Progenitor cell of endocrine pancreas (in vitro differentiated cells): ENCODE measurements at regions not wholly inside any gene's neighbourhood (a gene's known extent, or its start where the extent isn't known, plus 50 kb on each side); places are given as distances from the start of the nearest gene placed in this dataset.

Experiments used
- DNase-seq: peaks from one replicate; pipeline ENCODE4 v3.0.0; 2021; ENCODE audit warnings: low spot score; ENCODE audit not compliant: unreplicated experiment
- H3K27ac Mint-ChIP-seq: 2 replicates; pipeline ENCODE4 v1.8.0; 2021; ENCODE audit warnings: mild to moderate bottlenecking, moderate library complexity, mixed read lengths
- H3K27me3 Mint-ChIP-seq: 2 replicates; pipeline ENCODE4 v1.8.0; 2021; ENCODE audit warnings: mixed read lengths
- H3K36me3 Mint-ChIP-seq: 2 replicates; pipeline ENCODE4 v1.8.0; 2022; ENCODE audit warnings: mixed read lengths; ENCODE audit not compliant: insufficient read depth
- H3K4me1 Mint-ChIP-seq: 2 replicates; pipeline ENCODE4 v1.8.0; 2021; ENCODE audit warnings: low read depth, mixed read lengths
- H3K4me3 Mint-ChIP-seq: 2 replicates; pipeline ENCODE4 v1.8.0; 2021; ENCODE audit warnings: low read depth, mild to moderate bottlenecking, moderate library complexity, mixed read lengths
- H3K9me3 Mint-ChIP-seq: 2 replicates; pipeline ENCODE4 v1.8.0; 2021; ENCODE audit warnings: low read depth, mixed read lengths
- CTCF ChIP-seq: fragments of 200-600 bp; sonication (generic); IDR thresholded peaks from one replicate; pipeline ENCODE4 v1.5.0; 2021; ENCODE audit warnings: antibody characterized with exemption, mild to moderate bottlenecking; ENCODE audit not compliant: unreplicated experiment

DNA sequence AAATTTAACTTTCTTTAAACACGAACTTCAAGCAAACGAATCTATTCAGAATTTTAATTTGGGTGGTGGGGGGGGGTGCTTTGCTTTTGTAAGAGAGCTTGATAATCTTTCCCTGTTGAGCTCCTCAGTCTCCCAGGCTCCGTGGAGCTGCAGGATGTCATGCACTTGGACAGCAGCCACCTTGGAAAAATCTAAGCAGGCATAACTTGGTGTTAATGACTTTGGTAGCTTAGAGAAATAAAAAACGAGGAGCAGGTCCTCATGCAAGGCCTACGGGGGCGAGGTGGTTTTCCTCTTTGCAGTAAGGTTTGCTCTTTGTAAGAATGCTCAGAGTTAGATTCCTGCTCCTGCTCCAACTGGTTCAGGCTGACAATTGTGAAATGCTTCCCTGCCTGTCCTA lies 102.3 kb downstream of the EDN1 start:
- Mint-ChIP-seq H3K9me3 (peaks cover 4% of the 10 kb centered on the region), H3K4me3 (no peak overlapping the region), H3K4me1 (peaks cover 22% of the 10 kb centered on the region), H3K36me3 (no peaks in the 10 kb centered on the region), H3K27me3 (peaks cover 4% of the 10 kb centered on the region), H3K27ac (no peak overlapping the region)
- TF ChIP-seq CTCF = no peak
- DNase-seq = no peak

GRCh38 chr6:12393100-12393499 lies 102.9 kb downstream of the EDN1 start:
- Mint-ChIP-seq H3K27me3 (peaks cover 4% of the 10 kb centered on the region), H3K4me1 (peaks cover 22% of the 10 kb centered on the region), H3K4me3 (no peak overlapping the region)

GRCh38 chr6:12394170-12394569 lies 104.0 kb downstream of the EDN1 start:
- Mint-ChIP-seq H3K36me3 (no peaks in the 10 kb centered on the region), H3K27ac (peak overlapping the region; percentile 45), H3K4me1 (peaks cover 22% of the 10 kb centered on the region), H3K27me3 (peaks cover 4% of the 10 kb centered on the region), H3K9me3 (peaks cover 6% of the 10 kb centered on the region), H3K4me3 (no peak overlapping the region)
- TF ChIP-seq CTCF = no peak
- DNase-seq = no peak

More at GRCh38 chr6:12393100-12393499, 102.9 kb downstream of the EDN1 start:
- H3K9me3 Mint-ChIP-seq = peaks cover 3% of the 10 kb centered on the region
- no peak for DNase-seq
- no peak for TF ChIP-seq CTCF
- H3K27ac Mint-ChIP-seq = no peak overlapping the region
- no peaks in the 10 kb centered on the region for H3K36me3 Mint-ChIP-seq

DNA sequence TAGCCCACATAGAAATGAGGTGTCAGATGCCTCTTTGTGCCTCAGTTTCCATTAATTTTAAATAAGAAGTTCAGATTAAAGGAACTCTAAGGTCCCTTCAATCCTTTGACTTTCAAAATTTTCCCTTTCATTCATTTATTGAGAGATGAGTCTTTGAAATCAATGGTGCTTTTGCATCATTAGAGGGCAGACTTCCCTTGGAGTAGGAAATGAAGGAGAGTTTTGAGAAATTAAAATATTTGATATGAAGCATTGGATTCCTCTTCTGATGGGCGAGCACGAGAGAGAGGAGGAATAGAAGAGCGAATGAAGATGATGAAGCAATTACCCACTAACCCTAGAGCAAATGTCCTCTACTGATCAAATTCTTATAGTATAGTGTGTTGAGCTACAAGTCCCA lies 105.7 kb downstream of the EDN1 start:
- Mint-ChIP-seq H3K27ac (no peak overlapping the region), H3K27me3 (peaks cover 4% of the 10 kb centered on the region), H3K4me3 (no peak overlapping the region), H3K36me3 (no peaks in the 10 kb centered on the region), H3K9me3 (peaks cover 16% of the 10 kb centered on the region), H3K4me1 (peaks cover 22% of the 10 kb centered on the region)
- no peak for TF ChIP-seq CTCF
- no peak for DNase-seq

DNA sequence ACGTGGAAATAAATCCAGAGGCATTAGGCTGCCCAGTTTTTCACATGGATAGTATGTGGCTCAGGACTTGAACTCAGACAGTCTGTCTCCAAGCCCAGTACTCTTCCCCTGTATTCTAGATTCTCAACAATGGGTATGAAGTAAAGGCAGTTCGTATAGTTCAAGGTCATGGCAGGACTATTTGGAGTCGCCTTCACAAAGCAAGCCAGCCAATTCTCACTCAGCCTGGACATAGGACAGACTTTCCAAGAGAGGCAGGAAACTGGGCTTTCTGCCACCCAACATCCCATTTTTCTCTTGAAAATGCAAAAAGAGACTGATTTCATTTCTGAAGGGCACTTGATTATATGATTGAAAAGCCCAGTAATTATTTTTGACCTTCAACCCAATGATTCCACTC lies 111.0 kb downstream of the EDN1 start:
- no peak for TF ChIP-seq CTCF
- H3K4me1 Mint-ChIP-seq = no peaks in the 10 kb centered on the region
- no peak overlapping the region for H3K27ac Mint-ChIP-seq
- H3K36me3 Mint-ChIP-seq = no peaks in the 10 kb centered on the region
- no peaks in the 10 kb centered on the region for H3K27me3 Mint-ChIP-seq
- H3K9me3 Mint-ChIP-seq = peaks cover 16% of the 10 kb centered on the region
- no peak overlapping the region for H3K4me3 Mint-ChIP-seq
- no peak for DNase-seq
